ENCODE measurements at regions not wholly inside any gene's neighbourhood (a gene's known extent, or its start where the extent isn't known, plus 50 kb on each side); places are given as distances from the start of the nearest gene placed in this dataset.

GRCh38 chr17:33797181-33797580 lies 457.9 kb upstream of the CCL2 start:
- peaks cover 72% of the 10 kb centered on the region for H3K27me3 ChIP-seq (ENCODE audit: low read depth, low read length)
- no peak overlapping the region for H3K27ac ChIP-seq (ENCODE audit: low read length)
- H3K4me3 ChIP-seq (ENCODE audit: low read length): no peak overlapping the region
- H4K20me1 ChIP-seq (ENCODE audit: insufficient read depth, low read length): no peaks in the 10 kb centered on the region
- no peak for TF ChIP-seq CTCF (IDR thresholded peaks at IDR 0.05; ENCODE audit: low read depth, low read length)
- H3K4me1 ChIP-seq (ENCODE audit: low read length): no peaks in the 10 kb centered on the region
- H3K79me2 ChIP-seq (ENCODE audit: low read length): no peaks in the 10 kb centered on the region
- H2AFZ ChIP-seq (ENCODE audit: low read depth, low read length): no peak overlapping the region
- no peak overlapping the region for H3K4me2 ChIP-seq (ENCODE audit: low read length)
- no peak overlapping the region for H3K9ac ChIP-seq (ENCODE audit: low read length)
- no peaks in the 10 kb centered on the region for H3K36me3 ChIP-seq (replicated peaks; ENCODE audit: low read depth, low read length)
- no peaks in the 10 kb centered on the region for H3K9me3 ChIP-seq (ENCODE audit: insufficient read depth, low read length)

GRCh38 chr17:33798308-33798707 lies 456.8 kb upstream of the CCL2 start:
- Histone ChIP-seq H3K4me2 (ENCODE audit: low read length) (no peak overlapping the region), H3K9me3 (ENCODE audit: insufficient read depth, low read length) (no peaks in the 10 kb centered on the region), H3K36me3 (replicated peaks; ENCODE audit: low read depth, low read length) (no peaks in the 10 kb centered on the region), H3K27ac (ENCODE audit: low read length) (no peak overlapping the region), H3K27me3 (ENCODE audit: low read depth, low read length) (peaks cover 75% of the 10 kb centered on the region), H3K9ac (ENCODE audit: low read length) (no peak overlapping the region), H3K4me1 (ENCODE audit: low read length) (no peaks in the 10 kb centered on the region), H2AFZ (ENCODE audit: low read depth, low read length) (no peak overlapping the region), H3K4me3 (ENCODE audit: low read length) (no peak overlapping the region), H4K20me1 (ENCODE audit: insufficient read depth, low read length) (no peaks in the 10 kb centered on the region), H3K79me2 (ENCODE audit: low read length) (no peaks in the 10 kb centered on the region)
- TF ChIP-seq EZH2phosphoT487 (IDR thresholded peaks at IDR 0.05; ENCODE audit: low read depth): no peak

GRCh38 chr17:33802349-33803198 lies 452.5 kb upstream of the CCL2 start:
- Histone ChIP-seq H3K36me3 (replicated peaks; ENCODE audit: low read depth, low read length) (no peaks in the 10 kb centered on the region), H3K4me3 (ENCODE audit: low read length) (no peak overlapping the region), H3K9ac (ENCODE audit: low read length) (no peak overlapping the region), H3K9me3 (ENCODE audit: insufficient read depth, low read length) (no peaks in the 10 kb centered on the region), H3K27ac (ENCODE audit: low read length) (no peak overlapping the region), H2AFZ (ENCODE audit: low read depth, low read length) (no peak overlapping the region), H3K4me2 (ENCODE audit: low read length) (no peak overlapping the region), H4K20me1 (ENCODE audit: insufficient read depth, low read length) (no peaks in the 10 kb centered on the region), H3K79me2 (ENCODE audit: low read length) (no peaks in the 10 kb centered on the region), H3K4me1 (ENCODE audit: low read length) (no peaks in the 10 kb centered on the region), H3K27me3 (ENCODE audit: low read depth, low read length) (peaks cover 77% of the 10 kb centered on the region)
- no peak for TF ChIP-seq EZH2phosphoT487 (IDR thresholded peaks at IDR 0.05; ENCODE audit: low read depth)
- no peak for TF ChIP-seq CTCF (IDR thresholded peaks at IDR 0.05; ENCODE audit: low read depth, low read length)

GRCh38 chr17:33803199-33803685 lies 451.8 kb upstream of the CCL2 start:
- Histone ChIP-seq H3K4me3 (ENCODE audit: low read length) (no peak overlapping the region), H3K27ac (ENCODE audit: low read length) (no peak overlapping the region), H3K9me3 (ENCODE audit: insufficient read depth, low read length) (no peaks in the 10 kb centered on the region), H2AFZ (ENCODE audit: low read depth, low read length) (no peak overlapping the region), H4K20me1 (ENCODE audit: insufficient read depth, low read length) (no peaks in the 10 kb centered on the region), H3K4me1 (ENCODE audit: low read length) (no peaks in the 10 kb centered on the region), H3K27me3 (ENCODE audit: low read depth, low read length) (peaks cover 76% of the 10 kb centered on the region), H3K9ac (ENCODE audit: low read length) (no peak overlapping the region), H3K79me2 (ENCODE audit: low read length) (no peaks in the 10 kb centered on the region), H3K36me3 (replicated peaks; ENCODE audit: low read depth, low read length) (no peaks in the 10 kb centered on the region), H3K4me2 (ENCODE audit: low read length) (no peak overlapping the region)
- TF ChIP-seq CTCF (IDR thresholded peaks at IDR 0.05; ENCODE audit: low read depth, low read length): no peak
- no peak for TF ChIP-seq EZH2phosphoT487 (IDR thresholded peaks at IDR 0.05; ENCODE audit: low read depth)

All from OCI-LY3 (cell line).